ENCODE measurements at regions not wholly inside any gene's neighbourhood (a gene's known extent, or its start where the extent isn't known, plus 50 kb on each side); places are given as distances from the start of the nearest gene placed in this dataset.

DNA sequence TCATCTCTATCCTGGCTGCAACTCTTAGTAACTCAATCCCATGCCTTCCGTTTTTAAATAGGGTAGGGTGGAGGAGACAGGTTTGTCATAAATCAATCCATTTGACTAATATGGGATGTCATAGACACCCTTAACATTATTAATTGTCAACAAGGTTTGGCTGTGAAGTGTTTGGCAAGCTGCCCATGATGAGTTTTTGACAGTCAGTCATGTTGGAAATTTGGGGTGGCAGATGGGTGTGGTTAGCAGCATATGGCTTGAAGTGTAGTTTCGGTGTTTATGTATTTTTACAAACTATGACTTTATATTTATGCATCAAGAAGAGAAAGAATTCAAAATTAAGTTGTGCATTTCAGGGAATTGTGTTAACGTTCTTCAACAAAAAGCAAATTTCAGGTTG lies 221.8 kb upstream of the CDH5 start:
- H3K27ac ChIP-seq (ENCODE audit: low read length) = no peak overlapping the region
- ATAC-seq (replicated peaks in 1 of 4) (no peak), DNase-seq (no peak)
- H3K4me3 ChIP-seq (ENCODE audit: control insufficient read depth in 1 of 2, extremely low read depth in 1 of 2, low read length in 1 of 2) = no peak overlapping the region
- H3K36me3 ChIP-seq (ENCODE audit: control insufficient read depth in 2 of 2, extremely low read depth in 1 of 2, insufficient read depth in 1 of 2, low read length in 1 of 2) = no peaks in the 10 kb centered on the region
- no peaks in the 10 kb centered on the region for H3K4me1 ChIP-seq (ENCODE audit: control insufficient read depth in 1 of 2, extremely low read depth in 1 of 2, insufficient read depth in 2 of 2, low read length in 2 of 2)
- POLR2A ChIA-PET = no interaction called here
- WGBS (ENCODE audit: insufficient coverage) = 50% methylated on average over 1 of the region's 3 CpGs
- H3K9me3 ChIP-seq = no peaks in the 10 kb centered on the region
- no peak overlapping the region for H3K4me3 Mint-ChIP-seq
- H3K27ac Mint-ChIP-seq = no peak overlapping the region
- CTCF ChIA-PET = no interaction called here
- no peaks in the 10 kb centered on the region for H3K36me3 Mint-ChIP-seq
- no peaks in the 10 kb centered on the region for H3K4me1 Mint-ChIP-seq
- no peaks in the 10 kb centered on the region for H3K9me3 Mint-ChIP-seq
- peaks cover 13 to 15% of the 10 kb centered on the region in 2 donors for H3K27me3 Mint-ChIP-seq
- H3K27me3 ChIP-seq (replicated peaks in 1 of 2; ENCODE audit: control insufficient read depth in 2 of 2, extremely low read depth in 1 of 2, insufficient read depth in 2 of 2, low read length in 1 of 2) = peaks cover 0 to 11% of the 10 kb centered on the region in 2 experiments

DNA sequence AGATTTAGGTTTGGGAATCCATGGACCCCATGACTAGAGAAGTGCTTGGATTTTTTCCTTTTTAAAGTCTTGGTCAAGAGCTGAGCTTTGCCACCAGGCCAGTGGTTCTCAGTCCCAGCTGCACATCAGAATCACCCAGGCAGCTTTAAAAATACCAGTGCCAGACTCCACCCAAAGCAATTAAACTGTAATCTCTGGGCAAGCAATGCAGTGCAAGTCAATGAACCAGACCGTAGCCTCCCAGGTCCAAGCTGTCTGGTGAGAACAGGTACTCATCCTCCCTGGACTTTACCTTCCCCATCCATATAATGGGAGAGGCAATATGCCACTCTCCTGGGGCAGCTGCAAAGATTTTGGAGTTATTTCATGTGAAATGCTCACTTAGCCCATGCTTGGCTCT lies 223.1 kb upstream of the CDH5 start:
- DNase-seq (no peak), ATAC-seq (replicated peaks in 1 of 4) (no peak)
- Histone ChIP-seq H3K4me1 (ENCODE audit: control insufficient read depth in 1 of 2, extremely low read depth in 1 of 2, insufficient read depth in 2 of 2, low read length in 2 of 2) (no peaks in the 10 kb centered on the region), H3K4me3 (ENCODE audit: control insufficient read depth in 1 of 2, extremely low read depth in 1 of 2, low read length in 1 of 2) (no peak overlapping the region), H3K27ac (ENCODE audit: low read length) (no peak overlapping the region), H3K36me3 (ENCODE audit: control insufficient read depth in 2 of 2, extremely low read depth in 1 of 2, insufficient read depth in 1 of 2, low read length in 1 of 2) (no peaks in the 10 kb centered on the region), H3K9me3 (no peaks in the 10 kb centered on the region), H3K27me3 (replicated peaks in 1 of 2; ENCODE audit: control insufficient read depth in 2 of 2, extremely low read depth in 1 of 2, insufficient read depth in 2 of 2, low read length in 1 of 2) (peaks cover 0 to 11% of the 10 kb centered on the region in 2 experiments)
- WGBS (ENCODE audit: insufficient coverage) = 80% methylated on average over 1 of the region's 1 CpG
- peaks cover 8 to 15% of the 10 kb centered on the region in 2 donors for H3K27me3 Mint-ChIP-seq
- CTCF ChIA-PET = no interaction called here
- POLR2A ChIA-PET = no interaction called here
- no peaks in the 10 kb centered on the region for H3K4me1 Mint-ChIP-seq
- no peaks in the 10 kb centered on the region for H3K9me3 Mint-ChIP-seq
- no peak overlapping the region for H3K4me3 Mint-ChIP-seq
- no peak overlapping the region for H3K27ac Mint-ChIP-seq
- H3K36me3 Mint-ChIP-seq = no peaks in the 10 kb centered on the region

DNA sequence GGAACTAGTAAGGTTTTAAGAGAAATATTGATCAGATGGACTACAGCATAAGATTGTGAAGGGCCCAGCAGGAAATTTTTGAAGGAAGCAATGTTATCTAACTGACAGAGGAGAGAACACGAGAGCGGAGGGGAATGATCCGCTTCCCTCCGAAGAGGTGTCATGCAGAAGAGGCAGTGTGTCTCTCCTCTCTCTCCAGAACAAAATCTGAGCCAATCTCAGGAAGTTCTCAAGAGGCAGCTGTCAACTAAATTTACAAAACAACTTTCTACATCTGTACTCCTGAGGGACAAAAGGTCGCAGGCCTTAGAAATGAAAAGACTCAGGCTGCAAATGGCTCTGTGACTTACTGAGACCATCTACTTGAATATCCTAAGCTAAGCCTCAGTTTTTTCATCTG lies 224.6 kb upstream of the CDH5 start:
- ChIA-PET CTCF (no interaction called here), POLR2A (no interaction called here)
- WGBS (ENCODE audit: insufficient coverage) = no CpG with 5 or more reads among the region's 5 CpGs
- Histone ChIP-seq H3K27me3 (replicated peaks in 1 of 2; ENCODE audit: control insufficient read depth in 2 of 2, extremely low read depth in 1 of 2, insufficient read depth in 2 of 2, low read length in 1 of 2) (peaks cover 0 to 4% of the 10 kb centered on the region in 2 experiments), H3K36me3 (ENCODE audit: control insufficient read depth in 2 of 2, extremely low read depth in 1 of 2, insufficient read depth in 1 of 2, low read length in 1 of 2) (no peaks in the 10 kb centered on the region), H3K27ac (ENCODE audit: low read length) (no peak overlapping the region), H3K9me3 (no peaks in the 10 kb centered on the region), H3K4me3 (ENCODE audit: control insufficient read depth in 1 of 2, extremely low read depth in 1 of 2, low read length in 1 of 2) (no peak overlapping the region), H3K4me1 (ENCODE audit: control insufficient read depth in 1 of 2, extremely low read depth in 1 of 2, insufficient read depth in 2 of 2, low read length in 2 of 2) (no peaks in the 10 kb centered on the region)
- H3K36me3 Mint-ChIP-seq = no peaks in the 10 kb centered on the region
- no peak for ATAC-seq (replicated peaks in 1 of 4)
- H3K27ac Mint-ChIP-seq = no peak overlapping the region
- H3K27me3 Mint-ChIP-seq = peaks cover 8 to 15% of the 10 kb centered on the region in 2 donors
- DNase-seq = no peak
- no peaks in the 10 kb centered on the region for H3K9me3 Mint-ChIP-seq
- no peaks in the 10 kb centered on the region for H3K4me1 Mint-ChIP-seq
- H3K4me3 Mint-ChIP-seq = no peak overlapping the region

DNA sequence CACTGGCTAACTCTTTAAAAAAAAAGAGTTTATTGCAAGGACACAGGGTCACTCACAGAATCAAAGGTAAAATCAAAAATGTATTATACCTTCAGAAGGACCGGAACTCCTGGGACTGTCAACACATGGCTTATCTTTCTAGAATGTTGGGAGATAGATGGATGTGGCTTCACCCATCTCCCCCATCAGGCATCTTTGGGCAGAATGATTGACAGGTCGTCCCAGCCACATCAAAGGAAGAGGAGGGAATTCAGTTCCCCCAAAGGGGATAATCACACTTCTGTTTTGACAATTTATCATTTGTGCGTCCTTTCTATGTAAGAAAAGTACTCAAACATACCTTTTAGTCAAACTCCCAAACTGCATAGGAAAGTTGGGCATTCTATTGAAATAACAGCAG lies 228.6 kb upstream of the CDH5 start:
- Histone ChIP-seq H3K9me3 (no peaks in the 10 kb centered on the region), H3K27ac (ENCODE audit: low read length) (no peak overlapping the region), H3K4me1 (ENCODE audit: control insufficient read depth in 1 of 2, extremely low read depth in 1 of 2, insufficient read depth in 2 of 2, low read length in 2 of 2) (no peaks in the 10 kb centered on the region), H3K27me3 (replicated peaks in 1 of 2; ENCODE audit: control insufficient read depth in 2 of 2, extremely low read depth in 1 of 2, insufficient read depth in 2 of 2, low read length in 1 of 2) (peaks cover 0 to 13% of the 10 kb centered on the region in 2 experiments), H3K4me3 (ENCODE audit: control insufficient read depth in 1 of 2, extremely low read depth in 1 of 2, low read length in 1 of 2) (no peak overlapping the region), H3K36me3 (ENCODE audit: control insufficient read depth in 2 of 2, extremely low read depth in 1 of 2, insufficient read depth in 1 of 2, low read length in 1 of 2) (no peaks in the 10 kb centered on the region)
- Mint-ChIP-seq H3K27ac (no peak overlapping the region), H3K27me3 (peaks cover 5 to 14% of the 10 kb centered on the region in 2 donors), H3K4me1 (no peaks in the 10 kb centered on the region), H3K36me3 (no peaks in the 10 kb centered on the region), H3K4me3 (no peak overlapping the region), H3K9me3 (no peaks in the 10 kb centered on the region)
- ATAC-seq (replicated peaks in 1 of 4) (no peak), DNase-seq (no peak)
- ChIA-PET CTCF (no interaction called here), POLR2A (no interaction called here)
- no CpG with 5 or more reads among the region's 3 CpGs for WGBS (ENCODE audit: insufficient coverage)

- peaks cover 0 to 13% of the 10 kb centered on the region in 2 experiments for H3K27me3 ChIP-seq (replicated peaks in 1 of 2; ENCODE audit: control insufficient read depth in 2 of 2, extremely low read depth in 1 of 2, insufficient read depth in 2 of 2, low read length in 1 of 2)
- H3K4me1 ChIP-seq (ENCODE audit: control insufficient read depth in 1 of 2, extremely low read depth in 1 of 2, insufficient read depth in 2 of 2, low read length in 2 of 2) = no peaks in the 10 kb centered on the region
- Mint-ChIP-seq H3K4me1 (no peaks in the 10 kb centered on the region), H3K9me3 (no peaks in the 10 kb centered on the region), H3K36me3 (no peaks in the 10 kb centered on the region), H3K4me3 (no peak overlapping the region), H3K27ac (no peak overlapping the region), H3K27me3 (peaks cover 10 to 19% of the 10 kb centered on the region in 2 donors)
- ATAC-seq (replicated peaks in 1 of 4) = no peak
- no peaks in the 10 kb centered on the region for H3K36me3 ChIP-seq (ENCODE audit: control insufficient read depth in 2 of 2, extremely low read depth in 1 of 2, insufficient read depth in 1 of 2, low read length in 1 of 2)
- H3K27ac ChIP-seq (ENCODE audit: low read length) = no peak overlapping the region
- ChIA-PET POLR2A (no interaction called here), CTCF (no interaction called here)
- WGBS (ENCODE audit: insufficient coverage) = no CpG with 5 or more reads among the region's 4 CpGs
- no peak overlapping the region for H3K4me3 ChIP-seq (ENCODE audit: control insufficient read depth in 1 of 2, extremely low read depth in 1 of 2, low read length in 1 of 2)
- no peaks in the 10 kb centered on the region for H3K9me3 ChIP-seq
- DNase-seq = no peak
Measured at GRCh38 chr16:66136841-66137240, 229.7 kb upstream of the CDH5 start.

- ATAC-seq (replicated peaks in 1 of 4) = no peak
- H3K36me3 ChIP-seq (ENCODE audit: control insufficient read depth in 2 of 2, extremely low read depth in 1 of 2, insufficient read depth in 1 of 2, low read length in 1 of 2) = no peaks in the 10 kb centered on the region
- Mint-ChIP-seq H3K4me3 (no peak overlapping the region), H3K27ac (no peak overlapping the region), H3K27me3 (peaks cover 7 to 15% of the 10 kb centered on the region in 2 donors), H3K4me1 (no peaks in the 10 kb centered on the region), H3K9me3 (no peaks in the 10 kb centered on the region), H3K36me3 (no peaks in the 10 kb centered on the region)
- H3K9me3 ChIP-seq = no peaks in the 10 kb centered on the region
- WGBS (ENCODE audit: insufficient coverage) = 94% methylated on average over 3 of the region's 5 CpGs
- ChIA-PET POLR2A (no interaction called here), CTCF (no interaction called here)
- H3K27me3 ChIP-seq (replicated peaks in 1 of 2; ENCODE audit: control insufficient read depth in 2 of 2, extremely low read depth in 1 of 2, insufficient read depth in 2 of 2, low read length in 1 of 2) = peaks cover 0 to 13% of the 10 kb centered on the region in 2 experiments
- DNase-seq = no peak
- no peaks in the 10 kb centered on the region for H3K4me1 ChIP-seq (ENCODE audit: control insufficient read depth in 1 of 2, extremely low read depth in 1 of 2, insufficient read depth in 2 of 2, low read length in 2 of 2)
- no peak overlapping the region for H3K27ac ChIP-seq (ENCODE audit: low read length)
- no peak overlapping the region for H3K4me3 ChIP-seq (ENCODE audit: control insufficient read depth in 1 of 2, extremely low read depth in 1 of 2, low read length in 1 of 2)
Measured at GRCh38 chr16:66135838-66136237, 230.7 kb upstream of the CDH5 start.

GRCh38 chr16:66135421-66135831 lies 231.1 kb upstream of the CDH5 start:
- WGBS (ENCODE audit: insufficient coverage) = 83% methylated on average over 4 of the region's 4 CpGs
- CTCF ChIA-PET = no interaction called here

More at GRCh38 chr16:66135421-66135831, 231.1 kb upstream of the CDH5 start:
- peaks cover 0 to 15% of the 10 kb centered on the region in 2 experiments for H3K27me3 ChIP-seq (replicated peaks in 1 of 2; ENCODE audit: control insufficient read depth in 2 of 2, extremely low read depth in 1 of 2, insufficient read depth in 2 of 2, low read length in 1 of 2)
- Mint-ChIP-seq H3K4me1 (no peaks in the 10 kb centered on the region), H3K27ac (no peak overlapping the region), H3K27me3 (peaks cover 7 to 15% of the 10 kb centered on the region in 2 donors), H3K9me3 (no peaks in the 10 kb centered on the region), H3K4me3 (no peak overlapping the region), H3K36me3 (no peaks in the 10 kb centered on the region)
- H3K4me3 ChIP-seq (ENCODE audit: control insufficient read depth in 1 of 2, extremely low read depth in 1 of 2, low read length in 1 of 2) = no peak overlapping the region
- H3K27ac ChIP-seq (ENCODE audit: low read length) = no peak overlapping the region
- no peaks in the 10 kb centered on the region for H3K4me1 ChIP-seq (ENCODE audit: control insufficient read depth in 1 of 2, extremely low read depth in 1 of 2, insufficient read depth in 2 of 2, low read length in 2 of 2)
- POLR2A ChIA-PET = no interaction called here
- DNase-seq (no peak), ATAC-seq (replicated peaks in 1 of 4) (no peak)
- no peaks in the 10 kb centered on the region for H3K9me3 ChIP-seq
- no peaks in the 10 kb centered on the region for H3K36me3 ChIP-seq (ENCODE audit: control insufficient read depth in 2 of 2, extremely low read depth in 1 of 2, insufficient read depth in 1 of 2, low read length in 1 of 2)

Measured in T-cell (primary cell).